Mesenchymal stem cell (in vitro differentiated cells and primary cell): ENCODE measurements at regions not wholly inside any gene's neighbourhood (a gene's known extent, or its start where the extent isn't known, plus 50 kb on each side); places are given as distances from the start of the nearest gene placed in this dataset.

ENCODE experiments used
- DNase-seq: peaks from one replicate; pipeline ENCODE4 v3.0.0-alpha.2; 2013
- H2AFZ ChIP-seq: one replicate; pipeline ENCODE4 v1.6.1; 2013; ENCODE audit warnings: low read depth, mild to moderate bottlenecking, control low read depth, inconsistent platforms, low read length, moderate library complexity
- H2AK5ac ChIP-seq: 2 replicates; pipeline ENCODE4 v1.6.1; 2013; ENCODE audit warnings: low read length, moderate library complexity, mild to moderate bottlenecking, inconsistent platforms; ENCODE audit not compliant: severe bottlenecking
- H2BK120ac ChIP-seq: one replicate; pipeline ENCODE4 v1.6.1; 2013; ENCODE audit warnings: low read depth, mild to moderate bottlenecking, inconsistent platforms, low read length, moderate library complexity
- H2BK12ac ChIP-seq, 2 experiments: one replicate each; pipeline ENCODE4 v1.6.1; 2013; ENCODE audit warnings: inconsistent platforms in 2 of 2, low read length in 2 of 2, mild to moderate bottlenecking in 2 of 2, moderate library complexity in 2 of 2, control low read depth in 1 of 2
- H2BK15ac ChIP-seq: one replicate; pipeline ENCODE4 v1.6.1; 2013; ENCODE audit warnings: mild to moderate bottlenecking, low read depth, inconsistent platforms; ENCODE audit not compliant: poor library complexity, severe bottlenecking
- H2BK5ac ChIP-seq: 2 replicates; pipeline ENCODE4 v1.6.1; 2013; ENCODE audit warnings: low read depth, mild to moderate bottlenecking, low read length, control low read depth, inconsistent platforms; ENCODE audit not compliant: poor library complexity, severe bottlenecking
- H3K14ac ChIP-seq, 2 experiments: one replicate each; pipeline ENCODE4 v1.6.1; 2013; ENCODE audit warnings: inconsistent platforms in 2 of 2, low read length in 2 of 2, control low read depth in 1 of 2, mild to moderate bottlenecking in 1 of 2, moderate library complexity in 1 of 2
- H3K18ac ChIP-seq, 2 experiments: one replicate each; pipeline ENCODE4 v1.6.1; 2013; ENCODE audit warnings: inconsistent platforms in 2 of 2, low read length in 2 of 2, control low read depth in 1 of 2, low read depth in 1 of 2, mild to moderate bottlenecking in 1 of 2
- H3K23ac ChIP-seq, 2 experiments: one replicate each; pipeline ENCODE4 v1.6.1; 2013; ENCODE audit warnings: inconsistent platforms in 2 of 2, low read length in 2 of 2, mild to moderate bottlenecking in 2 of 2, moderate library complexity in 2 of 2, control low read depth in 1 of 2
- H3K27ac ChIP-seq: 2 replicates; pipeline ENCODE4 v1.5.1; 2013; ENCODE audit warnings: mild to moderate bottlenecking, moderate library complexity, low read length, control low read depth, inconsistent platforms; ENCODE audit not compliant: poor library complexity, severe bottlenecking
- H3K27me3 ChIP-seq, 2 experiments: 2 replicates each; pipeline versions ENCODE4 v1.6.1 to v1.7.0; 2013; ENCODE audit warnings: low read length in 2 of 2, mild to moderate bottlenecking in 2 of 2, moderate library complexity in 2 of 2, control low read depth in 1 of 2, inconsistent platforms in 1 of 2; ENCODE audit not compliant: control insufficient read depth in 1 of 2, insufficient read depth in 1 of 2
- H3K36me3 ChIP-seq, 2 experiments: 2 replicates each; pipeline versions ENCODE4 v1.6.1 to v1.7.0; 2013; ENCODE audit warnings: low read length in 2 of 2, control low read depth in 1 of 2, inconsistent platforms in 1 of 2, low read depth in 1 of 2, mild to moderate bottlenecking in 1 of 2; ENCODE audit not compliant: insufficient read depth in 2 of 2, control insufficient read depth in 1 of 2
- H3K4ac ChIP-seq, 2 experiments: one replicate each; pipeline ENCODE4 v1.6.1; 2013; ENCODE audit warnings: inconsistent platforms in 2 of 2, low read length in 2 of 2, mild to moderate bottlenecking in 2 of 2, moderate library complexity in 2 of 2, control low read depth in 1 of 2, low read depth in 1 of 2
- H3K4me1 ChIP-seq: 2 replicates; pipeline ENCODE4 v1.6.1; 2013; ENCODE audit warnings: low read depth, low read length, control low read depth; ENCODE audit not compliant: control insufficient read depth, insufficient read depth
- H3K4me2 ChIP-seq: 2 replicates; pipeline ENCODE4 v1.6.1; 2013; ENCODE audit warnings: low read length, mild to moderate bottlenecking, inconsistent platforms; ENCODE audit not compliant: poor library complexity, severe bottlenecking
- H3K4me3 ChIP-seq, 2 experiments: 2 replicates each; pipeline versions ENCODE4 v1.5.1 to v1.7.0; 2013; ENCODE audit warnings: low read length in 2 of 2, mild to moderate bottlenecking in 2 of 2, control low read depth in 1 of 2, low read depth in 1 of 2; ENCODE audit not compliant: insufficient read depth in 1 of 2
- H3K79me1 ChIP-seq: replicated peaks from 2 replicates; pipeline ENCODE4 v1.6.1; 2013; ENCODE audit warnings: mild to moderate bottlenecking, control low read depth, low read length, inconsistent platforms; ENCODE audit not compliant: poor library complexity, severe bottlenecking
- H3K9ac ChIP-seq: 2 replicates; pipeline ENCODE4 v1.7.0; 2013; ENCODE audit warnings: mild to moderate bottlenecking, low read length, moderate library complexity
- H3K9me3 ChIP-seq: 2 replicates; pipeline ENCODE4 v1.7.0; 2013; ENCODE audit warnings: mild to moderate bottlenecking, low read length; ENCODE audit not compliant: control insufficient read depth
- H4K8ac ChIP-seq: one replicate; pipeline ENCODE4 v1.6.1; 2013; ENCODE audit warnings: inconsistent platforms, mild to moderate bottlenecking, low read length, moderate library complexity
- H4K91ac ChIP-seq: one replicate; pipeline ENCODE4 v1.6.1; 2013; ENCODE audit warnings: mild to moderate bottlenecking, low read length, inconsistent platforms
- whole genome bisulfite sequencing: methylation state at CpG from one replicate; pipeline ENCODE4 v1.1.7; 2013; ENCODE audit warnings: mixed read lengths; 5-methylcytosine and 5-hydroxymethylcytosine counted together

DNA sequence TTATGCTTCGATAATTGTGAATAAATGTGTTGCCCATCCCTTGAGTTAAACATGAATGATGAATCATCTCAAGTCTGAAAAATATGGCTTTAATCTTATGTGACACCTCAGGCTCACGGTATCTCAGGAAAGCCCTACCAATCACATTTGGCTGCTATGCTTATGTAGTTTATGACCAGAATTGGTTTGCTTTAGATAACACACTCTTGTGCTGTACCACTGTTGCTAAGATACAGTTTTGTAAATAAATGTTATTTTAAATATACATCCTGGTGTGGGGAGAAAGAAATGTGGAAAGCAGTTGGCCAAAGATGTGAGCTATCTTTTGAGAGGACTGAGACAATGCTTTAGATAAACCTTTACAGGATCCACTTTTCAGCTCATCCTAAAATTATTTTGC is 63.2 kb downstream of the NPY1R start:
- no peak overlapping the region for H4K91ac ChIP-seq
- no peak overlapping the region for H2AK5ac ChIP-seq
- no peak overlapping the region for H2BK12ac ChIP-seq
- H3K4ac ChIP-seq, result no peak overlapping the region
- H3K4me3 ChIP-seq, result no peak overlapping the region
- H3K36me3 ChIP-seq, result no peaks in the 10 kb centered on the region
- DNase-seq, result peak; percentile 51
- H2BK15ac ChIP-seq, result no peak overlapping the region
- no peak overlapping the region for H3K14ac ChIP-seq
- H3K27me3 ChIP-seq, result no peaks in the 10 kb centered on the region
- no peak overlapping the region for H3K18ac ChIP-seq
- no peak overlapping the region for H3K9ac ChIP-seq
- WGBS, result 50% methylated on average over 1 of the region's 2 CpGs
- no peaks in the 10 kb centered on the region for H3K9me3 ChIP-seq
- no peak overlapping the region for H2AFZ ChIP-seq
- H3K4me2 ChIP-seq, result no peak overlapping the region
- H2BK5ac ChIP-seq, result no peak overlapping the region
- H4K8ac ChIP-seq, result no peak overlapping the region
- no peaks in the 10 kb centered on the region for H3K4me1 ChIP-seq
- no peak overlapping the region for H3K27ac ChIP-seq
- no peaks in the 10 kb centered on the region for H3K79me1 ChIP-seq
- no peak overlapping the region for H2BK120ac ChIP-seq
- no peak overlapping the region for H3K23ac ChIP-seq

- no peak overlapping the region for H4K8ac ChIP-seq
- H2BK15ac ChIP-seq, result no peak overlapping the region
- no peak overlapping the region for H2BK12ac ChIP-seq
These were observed 67.5 kb downstream of the NPY1R start for GRCh38 chr4:163264934-163265333.

GRCh38 chr4:163263606-163264005 is 68.8 kb downstream of the NPY1R start:
- Histone ChIP-seq H3K36me3 (no peaks in the 10 kb centered on the region), H3K14ac (no peak overlapping the region), H3K4me1 (no peaks in the 10 kb centered on the region), H2AK5ac (no peak overlapping the region), H2BK120ac (no peak overlapping the region), H2BK12ac (no peak overlapping the region), H4K91ac (no peak overlapping the region), H4K8ac (no peak overlapping the region), H3K4ac (no peak overlapping the region), H3K27me3 (no peaks in the 10 kb centered on the region), H3K9ac (no peak overlapping the region), H2BK5ac (no peak overlapping the region), H3K23ac (no peak overlapping the region), H3K4me3 (no peak overlapping the region), H3K79me1 (no peaks in the 10 kb centered on the region), H2BK15ac (no peak overlapping the region), H3K9me3 (no peaks in the 10 kb centered on the region), H3K4me2 (no peak overlapping the region), H3K27ac (no peak overlapping the region), H2AFZ (no peak overlapping the region), H3K18ac (no peak overlapping the region)
- DNase-seq, result no peak
- WGBS, result 0% methylated on average over 1 of the region's 1 CpG

More at GRCh38 chr4:163264934-163265333, 67.5 kb downstream of the NPY1R start:
- no peak overlapping the region for H3K27ac ChIP-seq
- H3K79me1 ChIP-seq, result no peaks in the 10 kb centered on the region
- H2BK120ac ChIP-seq, result no peak overlapping the region
- H3K4me1 ChIP-seq, result no peaks in the 10 kb centered on the region
- WGBS, result no CpG with 5 or more reads among the region's 2 CpGs
- no peaks in the 10 kb centered on the region for H3K27me3 ChIP-seq
- no peak overlapping the region for H3K23ac ChIP-seq
- no peaks in the 10 kb centered on the region for H3K36me3 ChIP-seq
- H3K14ac ChIP-seq, result no peak overlapping the region
- no peak overlapping the region for H4K91ac ChIP-seq
- no peak overlapping the region for H3K18ac ChIP-seq
- no peak overlapping the region for H3K4me3 ChIP-seq
- H2BK5ac ChIP-seq, result no peak overlapping the region
- no peak overlapping the region for H3K9ac ChIP-seq
- no peak overlapping the region for H2AK5ac ChIP-seq
- no peak overlapping the region for H2AFZ ChIP-seq
- H3K4me2 ChIP-seq, result no peak overlapping the region
- H3K4ac ChIP-seq, result no peak overlapping the region
- no peaks in the 10 kb centered on the region for H3K9me3 ChIP-seq
- no peak for DNase-seq

DNA sequence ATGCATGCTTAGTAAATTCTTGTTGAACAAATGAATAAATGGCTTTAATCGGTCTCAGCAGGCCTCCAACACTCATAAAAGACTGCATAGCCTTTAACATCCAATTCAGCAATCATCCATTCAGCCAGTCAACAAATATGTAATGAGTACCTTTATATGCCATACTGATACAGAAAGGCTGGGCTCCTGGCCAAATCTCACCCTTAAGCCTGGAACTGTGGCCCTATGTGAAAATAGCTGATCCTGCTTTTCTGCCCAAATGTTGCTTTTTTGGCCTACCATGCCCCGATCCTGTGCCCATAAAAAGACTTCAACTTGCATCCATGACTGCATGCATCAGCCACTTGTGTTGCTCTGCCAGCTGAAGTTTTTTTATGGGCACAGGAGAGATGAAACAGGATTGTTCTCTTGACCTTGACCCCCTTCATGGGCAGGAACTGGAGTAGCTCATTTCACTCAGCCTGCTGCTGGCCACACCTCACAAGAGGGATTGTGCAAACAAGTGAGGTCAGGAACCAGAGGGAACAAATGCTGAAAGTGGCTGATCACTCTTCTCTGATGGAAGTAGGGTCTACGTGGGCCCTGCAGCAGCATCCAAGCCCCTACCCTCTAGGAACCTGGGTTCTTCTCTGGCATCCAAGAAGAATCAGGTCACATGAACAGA is 75.6 kb downstream of the NPY1R start:
- Histone ChIP-seq H3K79me1 (no peaks in the 10 kb centered on the region), H3K4me2 (no peak overlapping the region), H3K36me3 (no peaks in the 10 kb centered on the region), H2BK5ac (no peak overlapping the region), H3K27ac (no peak overlapping the region), H3K9me3 (no peaks in the 10 kb centered on the region), H2BK15ac (no peak overlapping the region), H4K8ac (no peak overlapping the region), H3K4me3 (no peak overlapping the region), H4K91ac (no peak overlapping the region), H2BK12ac (no peak overlapping the region), H3K27me3 (no peaks in the 10 kb centered on the region), H2BK120ac (no peak overlapping the region), H2AFZ (no peak overlapping the region), H3K23ac (no peak overlapping the region), H3K9ac (no peak overlapping the region), H3K4me1 (peaks cover 2% of the 10 kb centered on the region), H2AK5ac (no peak overlapping the region), H3K4ac (no peak overlapping the region), H3K18ac (no peak overlapping the region), H3K14ac (no peak overlapping the region)
- DNase-seq, result no peak
- 57% methylated on average over 2 of the region's 3 CpGs for WGBS
